KMS-11 (cell line): ENCODE measurements at regions not wholly inside any gene's neighbourhood (a gene's known extent, or its start where the extent isn't known, plus 50 kb on each side); places are given as distances from the start of the nearest gene placed in this dataset.

ENCODE experiments used
- H2AFZ ChIP-seq: fragments of 200-600 bp; sonication (generic); 2 replicates; pipeline ENCODE4 v1.6.1; 2016; ENCODE audit warnings: antibody characterized with exemption, mixed run types, low read depth
- H3K27ac ChIP-seq: fragments of 200-600 bp; sonication (generic); 2 replicates; pipeline ENCODE4 v1.6.1; 2016; ENCODE audit warnings: mild to moderate bottlenecking, mixed run types
- H3K27me3 ChIP-seq: fragments of 200-600 bp; sonication (generic); 2 replicates; pipeline ENCODE4 v1.6.1; 2017; ENCODE audit warnings: mild to moderate bottlenecking, low read depth, mixed run types, moderate library complexity; ENCODE audit not compliant: insufficient read depth
- H3K36me3 ChIP-seq: fragments of 200-600 bp; sonication (generic); 2 replicates; pipeline ENCODE4 v1.6.1; 2017; ENCODE audit warnings: mild to moderate bottlenecking, mixed run types; ENCODE audit not compliant: insufficient read depth
- H3K4me1 ChIP-seq: fragments of 200-600 bp; sonication (generic); 2 replicates; pipeline ENCODE4 v1.6.1; 2016; ENCODE audit warnings: mild to moderate bottlenecking, low read depth, mixed run types; ENCODE audit not compliant: poor library complexity, severe bottlenecking
- H3K4me2 ChIP-seq: fragments of 200-600 bp; sonication (generic); 2 replicates; pipeline ENCODE4 v1.7.0; 2016; ENCODE audit warnings: mild to moderate bottlenecking, mixed run types
- H3K4me3 ChIP-seq: fragments of 200-600 bp; sonication (generic); IDR thresholded peaks from 2 replicates; pipeline ENCODE4 v1.6.1; 2017; ENCODE audit warnings: low read depth, low read length, mixed read lengths; ENCODE audit not compliant: insufficient read depth
- H3K79me2 ChIP-seq: fragments of 200-600 bp; sonication (generic); 2 replicates; pipeline ENCODE4 v1.6.1; 2016; ENCODE audit warnings: low read depth, mixed run types; ENCODE audit not compliant: insufficient read depth
- H3K9ac ChIP-seq: fragments of 200-600 bp; sonication (generic); 2 replicates; pipeline ENCODE4 v1.6.1; 2016; ENCODE audit warnings: mild to moderate bottlenecking, mixed run types
- H4K20me1 ChIP-seq: fragments of 200-600 bp; sonication (generic); 2 replicates; pipeline ENCODE4 v1.6.1; 2016; ENCODE audit warnings: mild to moderate bottlenecking, mixed run types; ENCODE audit not compliant: insufficient read depth
- TF ChIP-seq, protein P1 (sequence below): fragments of 200-600 bp; sonication (generic); conservative IDR thresholded peaks from 2 replicates; pipeline ENCODE4 v1.6.1; 2017; ENCODE audit warnings: low read depth, mild to moderate bottlenecking, antibody characterized with exemption, low read length, moderate library complexity, mixed read lengths

DNA sequence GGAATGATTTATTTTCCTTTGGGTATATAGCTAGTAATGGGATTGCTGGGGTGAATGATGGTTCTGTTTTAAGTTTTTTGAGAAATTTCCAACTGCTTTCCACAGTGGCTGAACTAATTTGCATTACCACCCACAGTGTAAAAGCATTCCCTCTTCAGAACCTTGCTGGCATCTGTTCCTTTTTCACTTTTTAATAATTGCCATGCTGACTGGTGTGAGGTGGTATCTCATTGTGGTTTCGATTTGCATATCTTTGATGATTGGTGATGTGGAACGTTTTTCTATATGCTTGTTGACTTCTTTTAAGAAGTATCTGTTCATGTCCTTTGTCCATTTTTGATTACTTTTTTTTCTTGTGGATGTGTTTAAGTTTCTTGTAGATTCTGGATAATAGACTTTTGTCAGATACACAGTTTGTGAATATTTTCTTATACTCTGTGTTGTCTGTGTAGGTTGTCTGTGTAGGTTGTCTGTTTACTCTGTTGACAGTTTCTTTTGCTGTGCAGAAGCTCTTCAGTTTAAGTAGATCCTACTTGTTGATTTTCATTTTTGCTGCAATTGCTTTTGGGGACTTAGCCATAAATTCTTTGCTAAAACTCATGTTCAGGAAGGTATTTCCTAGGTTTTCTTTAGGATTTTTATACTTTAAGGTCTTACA is 291.8 kb upstream of the DDI1 start:
- Histone ChIP-seq H4K20me1 (no peaks in the 10 kb centered on the region), H3K4me3 (no peak overlapping the region), H3K36me3 (no peaks in the 10 kb centered on the region), H3K4me1 (no peaks in the 10 kb centered on the region), H3K4me2 (no peak overlapping the region), H3K27me3 (no peaks in the 10 kb centered on the region), H2AFZ (no peak overlapping the region), H3K9ac (no peak overlapping the region), H3K79me2 (no peaks in the 10 kb centered on the region), H3K27ac (no peak overlapping the region)
- TF ChIP-seq, protein P1, sequence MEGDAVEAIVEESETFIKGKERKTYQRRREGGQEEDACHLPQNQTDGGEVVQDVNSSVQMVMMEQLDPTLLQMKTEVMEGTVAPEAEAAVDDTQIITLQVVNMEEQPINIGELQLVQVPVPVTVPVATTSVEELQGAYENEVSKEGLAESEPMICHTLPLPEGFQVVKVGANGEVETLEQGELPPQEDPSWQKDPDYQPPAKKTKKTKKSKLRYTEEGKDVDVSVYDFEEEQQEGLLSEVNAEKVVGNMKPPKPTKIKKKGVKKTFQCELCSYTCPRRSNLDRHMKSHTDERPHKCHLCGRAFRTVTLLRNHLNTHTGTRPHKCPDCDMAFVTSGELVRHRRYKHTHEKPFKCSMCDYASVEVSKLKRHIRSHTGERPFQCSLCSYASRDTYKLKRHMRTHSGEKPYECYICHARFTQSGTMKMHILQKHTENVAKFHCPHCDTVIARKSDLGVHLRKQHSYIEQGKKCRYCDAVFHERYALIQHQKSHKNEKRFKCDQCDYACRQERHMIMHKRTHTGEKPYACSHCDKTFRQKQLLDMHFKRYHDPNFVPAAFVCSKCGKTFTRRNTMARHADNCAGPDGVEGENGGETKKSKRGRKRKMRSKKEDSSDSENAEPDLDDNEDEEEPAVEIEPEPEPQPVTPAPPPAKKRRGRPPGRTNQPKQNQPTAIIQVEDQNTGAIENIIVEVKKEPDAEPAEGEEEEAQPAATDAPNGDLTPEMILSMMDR: no peak

DNA sequence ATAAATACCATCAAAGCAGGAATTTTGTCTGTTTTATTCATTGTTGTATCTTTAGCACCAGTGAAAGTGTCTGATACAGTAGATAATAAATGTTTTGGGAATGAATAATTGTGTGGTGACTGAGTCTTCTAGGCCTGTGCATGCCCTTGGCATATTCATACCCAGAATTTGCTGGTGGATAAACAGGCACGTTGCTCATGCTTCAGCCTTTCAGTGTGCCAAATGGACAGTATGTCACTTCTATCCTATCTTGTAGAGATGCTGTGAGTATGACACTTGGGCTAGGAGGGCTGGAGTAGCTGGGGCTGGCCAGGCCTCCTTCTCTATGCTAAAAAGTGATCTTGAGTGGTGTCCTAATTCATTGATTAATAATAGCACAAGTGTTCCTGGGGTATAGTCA is 287.3 kb upstream of the DDI1 start:
- Histone ChIP-seq H3K79me2 (no peaks in the 10 kb centered on the region), H3K4me1 (no peaks in the 10 kb centered on the region), H3K4me2 (no peak overlapping the region), H3K9ac (no peak overlapping the region), H3K36me3 (no peaks in the 10 kb centered on the region), H3K27ac (no peak overlapping the region), H3K4me3 (no peak overlapping the region), H2AFZ (no peak overlapping the region), H4K20me1 (no peaks in the 10 kb centered on the region), H3K27me3 (no peaks in the 10 kb centered on the region)
- TF ChIP-seq, protein P1: no peak

DNA sequence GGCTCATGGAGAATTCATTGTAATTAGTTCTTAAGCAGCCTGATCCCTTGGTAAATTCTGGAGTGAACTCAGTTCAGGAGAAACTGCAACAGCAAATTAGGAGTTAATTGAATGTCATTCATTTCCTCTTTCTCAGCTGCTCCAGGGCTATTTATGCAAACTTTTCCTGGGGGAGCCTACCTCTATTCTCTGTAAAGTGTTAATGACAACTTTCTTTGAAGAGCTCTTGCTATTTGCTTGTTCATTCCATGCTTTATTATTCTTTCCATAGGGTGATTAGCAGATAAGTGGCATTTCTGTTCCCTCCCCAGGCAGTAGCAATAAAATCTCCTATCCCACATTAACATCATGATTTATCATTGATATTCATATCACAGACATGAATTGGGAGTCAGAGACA is 267.6 kb upstream of the DDI1 start:
- Histone ChIP-seq H4K20me1 (no peaks in the 10 kb centered on the region), H3K27me3 (no peaks in the 10 kb centered on the region), H3K4me2 (no peak overlapping the region), H3K4me1 (no peaks in the 10 kb centered on the region), H3K36me3 (no peaks in the 10 kb centered on the region), H3K4me3 (no peak overlapping the region), H3K79me2 (no peaks in the 10 kb centered on the region), H3K27ac (no peak overlapping the region), H3K9ac (no peak overlapping the region), H2AFZ (no peak overlapping the region)
- TF ChIP-seq, protein P1: no peak

DNA sequence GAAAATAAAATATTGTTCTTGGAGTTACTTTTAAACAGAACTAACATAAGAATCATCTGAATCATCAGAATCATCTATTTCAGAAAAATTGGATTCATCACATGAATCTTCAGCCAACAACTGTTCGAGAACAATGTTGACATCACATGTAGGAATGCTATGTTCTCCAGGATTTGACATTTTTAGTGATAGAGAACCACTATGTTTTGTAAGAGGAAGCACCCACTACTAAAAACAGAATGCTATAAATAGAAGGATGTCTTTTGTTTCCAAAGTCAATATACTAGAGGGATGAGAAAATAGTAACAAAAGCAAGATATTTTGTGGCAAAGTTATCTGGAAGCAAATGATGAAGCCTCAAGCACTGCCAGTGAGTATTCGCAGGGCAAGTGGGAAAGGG is 263.4 kb upstream of the DDI1 start:
- no peaks in the 10 kb centered on the region for H3K79me2 ChIP-seq
- H3K4me2 ChIP-seq: no peak overlapping the region
- no peaks in the 10 kb centered on the region for H3K36me3 ChIP-seq
- no peaks in the 10 kb centered on the region for H4K20me1 ChIP-seq
- H3K4me1 ChIP-seq: no peaks in the 10 kb centered on the region
- no peaks in the 10 kb centered on the region for H3K27me3 ChIP-seq
- no peak overlapping the region for H2AFZ ChIP-seq
- H3K9ac ChIP-seq: no peak overlapping the region
- no peak overlapping the region for H3K27ac ChIP-seq
- TF ChIP-seq, protein P1: no peak
- H3K4me3 ChIP-seq: no peak overlapping the region
